ENCODE measurements at regions not wholly inside any gene's neighbourhood (a gene's known extent, or its start where the extent isn't known, plus 50 kb on each side); places are given as distances from the start of the nearest gene placed in this dataset.
"Not testable (repeated sequence)": the region's sequence is repeated elsewhere in the genome, so short reads cannot be mapped to it uniquely, and the experiment has no call there.

DNA sequence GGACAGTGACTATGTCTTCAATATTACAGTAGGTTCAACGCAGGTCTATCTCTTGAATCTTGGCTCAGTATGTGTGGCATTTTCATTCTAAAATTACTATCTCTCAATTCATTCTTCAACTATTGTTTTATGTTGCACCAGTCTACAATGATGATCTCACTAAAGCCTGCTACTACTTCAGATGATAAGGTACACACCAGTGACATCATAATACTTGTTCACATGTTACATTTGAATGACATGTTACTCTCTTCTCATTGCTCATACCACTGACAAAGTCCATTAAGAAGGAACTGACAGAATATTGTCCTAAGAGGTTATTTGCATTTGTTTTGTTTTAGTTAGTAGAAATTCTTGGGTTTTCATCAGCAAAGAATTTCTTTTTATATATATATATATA lies 165.2 kb upstream of the ST8SIA4 start:
- no peak for DNase-seq (ENCODE audit: extremely low spot score)
- POLR2A ChIA-PET = no interaction called here
- CTCF ChIA-PET = no interaction called here
- TF ChIP-seq, protein P1, sequence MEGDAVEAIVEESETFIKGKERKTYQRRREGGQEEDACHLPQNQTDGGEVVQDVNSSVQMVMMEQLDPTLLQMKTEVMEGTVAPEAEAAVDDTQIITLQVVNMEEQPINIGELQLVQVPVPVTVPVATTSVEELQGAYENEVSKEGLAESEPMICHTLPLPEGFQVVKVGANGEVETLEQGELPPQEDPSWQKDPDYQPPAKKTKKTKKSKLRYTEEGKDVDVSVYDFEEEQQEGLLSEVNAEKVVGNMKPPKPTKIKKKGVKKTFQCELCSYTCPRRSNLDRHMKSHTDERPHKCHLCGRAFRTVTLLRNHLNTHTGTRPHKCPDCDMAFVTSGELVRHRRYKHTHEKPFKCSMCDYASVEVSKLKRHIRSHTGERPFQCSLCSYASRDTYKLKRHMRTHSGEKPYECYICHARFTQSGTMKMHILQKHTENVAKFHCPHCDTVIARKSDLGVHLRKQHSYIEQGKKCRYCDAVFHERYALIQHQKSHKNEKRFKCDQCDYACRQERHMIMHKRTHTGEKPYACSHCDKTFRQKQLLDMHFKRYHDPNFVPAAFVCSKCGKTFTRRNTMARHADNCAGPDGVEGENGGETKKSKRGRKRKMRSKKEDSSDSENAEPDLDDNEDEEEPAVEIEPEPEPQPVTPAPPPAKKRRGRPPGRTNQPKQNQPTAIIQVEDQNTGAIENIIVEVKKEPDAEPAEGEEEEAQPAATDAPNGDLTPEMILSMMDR (IDR thresholded peaks at IDR 0.05; ENCODE audit: control extremely low read depth, extremely low read depth, low read depth, missing control alignments) = no peak

DNA sequence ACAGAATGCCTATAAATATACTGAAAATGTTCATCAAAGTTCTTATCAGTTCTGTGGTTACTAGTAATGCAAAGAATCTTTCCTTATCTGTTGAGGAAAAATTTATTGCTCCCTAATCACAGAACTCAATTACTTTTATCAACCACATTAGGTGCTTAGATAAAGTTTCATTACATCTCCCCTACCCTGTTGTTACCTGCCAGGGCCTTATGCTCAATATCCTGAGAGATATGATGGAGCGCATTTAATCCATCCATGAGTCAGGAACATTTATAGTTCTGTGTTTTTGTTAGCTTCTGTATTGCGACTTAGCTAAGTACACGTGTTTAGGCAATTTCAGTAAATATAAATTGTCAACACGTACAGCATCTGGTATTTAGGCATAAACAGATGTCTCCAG lies 164.3 kb upstream of the ST8SIA4 start:
- DNase-seq (ENCODE audit: extremely low spot score) = no peak
- TF ChIP-seq, protein P1 (IDR thresholded peaks at IDR 0.05; ENCODE audit: control extremely low read depth, extremely low read depth, low read depth, missing control alignments) = no peak
- ChIA-PET CTCF (interaction anchor here (1.4 kb wide), 1 partner anchor 22 kb away, joined by 3 read pairs; no protein-coding TSS in a partner anchor), POLR2A (no interaction called here)

- ChIA-PET POLR2A (no interaction called here), CTCF (interaction anchor here (2.1 kb wide), 1 partner anchor 11 kb away, joined by 5 read pairs; no protein-coding TSS in a partner anchor)
- TF ChIP-seq, protein P1 (IDR thresholded peaks at IDR 0.05; ENCODE audit: control extremely low read depth, extremely low read depth, low read depth, missing control alignments) = no peak
- DNase-seq (ENCODE audit: extremely low spot score) = no peak
Measured at GRCh38 chr5:101062902-101063301, 159.8 kb upstream of the ST8SIA4 start.

DNA sequence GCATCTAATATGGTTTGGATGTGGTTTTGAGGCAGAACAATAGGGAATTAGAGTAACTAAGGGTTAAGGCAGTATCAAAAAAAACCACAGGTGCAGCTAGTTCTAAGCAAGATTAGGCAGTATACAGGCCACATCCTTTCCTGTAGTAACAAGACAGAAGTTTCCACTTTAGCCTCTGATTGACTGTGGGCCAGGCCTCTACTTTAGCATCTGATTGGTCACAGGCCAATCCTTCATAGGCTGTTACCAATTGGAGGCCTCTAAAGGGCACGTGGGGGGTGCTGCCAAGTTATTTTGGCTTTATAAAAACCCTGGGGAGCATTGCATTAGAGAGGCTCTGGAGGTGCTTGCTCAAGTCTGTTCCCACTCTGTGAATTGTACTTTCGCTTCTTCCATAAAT lies 144.1 kb upstream of the ST8SIA4 start:
- TF ChIP-seq, protein P1 (IDR thresholded peaks at IDR 0.05; ENCODE audit: control extremely low read depth, extremely low read depth, low read depth, missing control alignments) = no peak
- no peak for DNase-seq (ENCODE audit: extremely low spot score)
- ChIA-PET POLR2A (no interaction called here), CTCF (no interaction called here)

- TF ChIP-seq, protein P1 (IDR thresholded peaks at IDR 0.05; ENCODE audit: control extremely low read depth, extremely low read depth, low read depth, missing control alignments) = peak; percentile 31
- DNase-seq (ENCODE audit: extremely low spot score) = peak; percentile 10
- CTCF ChIA-PET = interaction anchor here (0.6 to 1.0 kb wide), 3 partner anchors 10 to 419 kb away, joined by 3 read pairs; no protein-coding TSS in a partner anchor
- POLR2A ChIA-PET = no interaction called here
Measured at GRCh38 chr5:101045689-101046088, 142.6 kb upstream of the ST8SIA4 start.

- POLR2A ChIA-PET; DNase-seq (ENCODE audit: extremely low spot score); CTCF ChIA-PET: not testable (repeated sequence)
Measured at GRCh38 chr5:101040002-101040401, 136.9 kb upstream of the ST8SIA4 start.

- ChIA-PET CTCF (interaction anchor here (1.0 kb wide), 1 partner anchor 8 kb away, joined by 3 read pairs; no protein-coding TSS in a partner anchor), POLR2A (no interaction called here)
- DNase-seq (ENCODE audit: extremely low spot score) = no peak
- TF ChIP-seq, protein P1 (IDR thresholded peaks at IDR 0.05; ENCODE audit: control extremely low read depth, extremely low read depth, low read depth, missing control alignments) = no peak
Measured at GRCh38 chr5:101036778-101037177, 133.7 kb upstream of the ST8SIA4 start.
